Activated CD4-positive, alpha-beta T cell treated with anti-CD3 and anti-CD28 coated beads, Interleukin-2, amount 50 U/mL, for 4 hours (primary cell): ENCODE measurements at regions not wholly inside any gene's neighbourhood (a gene's known extent, or its start where the extent isn't known, plus 50 kb on each side); places are given as distances from the start of the nearest gene placed in this dataset.

ENCODE experiments used
- DNase-seq, 2 experiments: peaks; one replicate each; pipeline ENCODE4 v3.0.0-alpha.2; 2020

DNA sequence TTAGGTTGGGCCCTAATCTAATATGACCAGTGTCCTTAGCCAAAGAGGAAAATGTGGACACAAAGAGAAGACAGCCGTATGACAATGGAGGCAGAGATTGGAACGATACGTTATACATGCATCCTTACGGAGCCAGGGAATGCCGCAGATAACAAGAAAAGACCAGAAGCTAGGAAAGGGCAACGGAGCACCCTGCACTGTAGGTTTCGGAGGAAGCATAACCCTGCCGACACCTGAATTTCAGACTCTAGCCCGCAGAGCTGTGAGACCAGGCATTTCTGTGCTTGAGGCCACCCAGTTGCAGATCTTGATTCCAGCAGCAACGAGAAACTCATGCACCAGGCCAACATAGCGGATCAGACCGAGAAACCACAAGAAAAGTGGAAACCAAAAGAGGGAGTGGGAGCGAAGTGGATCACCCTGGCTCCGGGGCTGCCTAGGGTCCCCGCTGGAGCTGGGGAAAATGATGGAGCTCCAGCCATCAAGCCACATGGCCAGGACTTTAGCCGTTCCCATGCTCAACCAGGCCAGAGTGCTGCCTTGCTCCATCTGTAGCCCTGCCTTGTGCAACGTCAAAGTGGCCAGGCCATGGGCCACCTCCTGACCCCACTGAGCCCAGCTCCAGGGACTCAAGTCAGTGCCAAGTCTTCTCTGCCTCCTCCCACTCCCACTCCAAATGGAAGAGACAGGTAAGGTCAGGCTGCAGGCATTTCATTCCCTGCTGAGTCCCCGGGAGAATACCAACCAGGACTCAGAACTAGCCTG lies 51.7 kb upstream of the RPL38 start:
- no peak for DNase-seq

- no peak for DNase-seq
Observed at GRCh38 chr17:74152591-74153455, 50.7 kb upstream of the RPL38 start.

DNA sequence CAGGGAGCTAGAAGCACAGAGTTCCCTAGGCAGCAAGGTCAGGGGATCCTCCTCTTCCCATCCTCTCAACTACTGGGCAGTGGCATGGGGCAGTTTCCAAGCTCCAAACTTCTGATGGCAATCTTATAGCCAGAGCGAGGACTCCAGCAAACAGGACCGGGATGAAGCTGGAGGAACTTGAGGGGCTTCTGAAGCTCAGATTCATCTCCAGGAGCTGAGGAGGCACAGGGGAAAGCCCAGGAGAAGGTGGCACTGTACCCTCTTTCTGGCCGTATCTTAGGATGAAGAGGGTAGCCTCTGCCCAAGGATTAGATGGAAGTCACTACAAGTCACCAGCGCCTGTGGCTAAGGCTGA lies 50.0 kb upstream of the RPL38 start:
- DNase-seq = no peak
